GM08714 (cell line): ENCODE measurements at regions not wholly inside any gene's neighbourhood (a gene's known extent, or its start where the extent isn't known, plus 50 kb on each side); places are given as distances from the start of the nearest gene placed in this dataset.
"Not testable (repeated sequence)": the region's sequence is repeated elsewhere in the genome, so short reads cannot be mapped to it uniquely, and the experiment has no call there.

Experiments used
- H3K4me3 ChIP-seq: fragments of 200-500 bp; sonication (Bioruptor generic); 2 replicates; pipeline ENCODE4 v1.5.1; 2014; ENCODE audit warnings: mild to moderate bottlenecking, low read length, inconsistent platforms
- ZNF274 ChIP-seq: IDR thresholded peaks from 2 replicates; pipeline ENCODE4 v1.6.1; 2012; ENCODE audit warnings: mild to moderate bottlenecking, low read depth, low read length

DNA sequence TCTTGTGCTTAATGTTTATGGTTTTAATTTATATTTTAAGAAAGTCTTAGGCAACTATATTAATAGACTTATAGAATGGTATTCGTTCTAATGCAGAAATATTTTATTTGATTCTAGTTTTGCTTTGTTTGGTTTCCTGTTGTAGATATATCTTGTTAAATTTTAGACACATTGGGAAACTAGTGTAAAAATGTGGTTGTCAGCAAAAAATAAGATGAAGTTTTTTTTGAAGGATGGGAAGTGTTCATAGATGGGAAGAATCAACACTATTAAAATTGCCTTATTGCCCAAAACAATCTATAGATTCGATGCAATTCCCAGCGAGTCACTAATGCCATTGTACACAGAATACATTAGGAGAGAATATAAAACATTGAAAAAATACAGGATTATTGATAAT lies 278.9 kb downstream of the ZWINT start:
- H3K4me3 ChIP-seq: no peak overlapping the region
- no peak for TF ChIP-seq ZNF274

DNA sequence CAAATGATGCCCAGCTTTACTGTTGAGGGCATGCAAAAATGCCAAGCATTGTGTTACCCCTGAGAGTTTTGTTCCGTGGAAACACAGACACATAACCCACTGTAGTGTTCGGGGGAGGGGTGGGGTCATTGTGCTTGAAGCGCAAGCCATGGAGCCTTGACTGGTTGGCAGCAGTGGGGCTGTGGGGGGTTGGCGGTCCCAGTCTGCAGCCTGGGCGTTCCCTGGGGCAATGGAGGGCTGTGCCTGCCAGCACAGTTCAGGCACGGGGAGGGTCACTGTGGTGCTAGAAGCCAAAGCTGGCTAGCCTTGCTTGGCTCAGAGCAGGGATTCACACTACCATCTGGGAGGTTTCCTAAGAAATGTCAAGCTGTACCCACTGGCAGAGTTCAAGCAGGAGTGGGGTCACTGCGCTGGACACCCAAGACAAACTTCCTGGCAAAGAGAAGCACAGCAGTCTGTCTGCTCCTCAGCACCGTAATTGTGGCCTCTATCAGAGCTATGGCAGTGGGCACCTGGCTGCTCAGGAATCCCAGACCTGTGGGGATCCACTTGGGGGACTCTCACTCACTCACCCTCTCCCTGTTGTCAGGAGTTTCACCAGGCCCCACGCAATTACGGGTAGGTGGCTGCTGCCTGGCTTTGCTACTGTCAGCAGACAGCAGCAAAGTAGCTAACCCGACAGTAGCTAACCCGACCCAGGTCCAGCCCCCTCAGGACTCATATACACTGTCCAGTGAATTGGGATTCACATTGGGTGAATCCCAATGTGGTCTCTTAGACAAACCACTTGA lies 292.4 kb downstream of the ZWINT start:
- no peak for TF ChIP-seq ZNF274
- H3K4me3 ChIP-seq: no peak overlapping the region

DNA sequence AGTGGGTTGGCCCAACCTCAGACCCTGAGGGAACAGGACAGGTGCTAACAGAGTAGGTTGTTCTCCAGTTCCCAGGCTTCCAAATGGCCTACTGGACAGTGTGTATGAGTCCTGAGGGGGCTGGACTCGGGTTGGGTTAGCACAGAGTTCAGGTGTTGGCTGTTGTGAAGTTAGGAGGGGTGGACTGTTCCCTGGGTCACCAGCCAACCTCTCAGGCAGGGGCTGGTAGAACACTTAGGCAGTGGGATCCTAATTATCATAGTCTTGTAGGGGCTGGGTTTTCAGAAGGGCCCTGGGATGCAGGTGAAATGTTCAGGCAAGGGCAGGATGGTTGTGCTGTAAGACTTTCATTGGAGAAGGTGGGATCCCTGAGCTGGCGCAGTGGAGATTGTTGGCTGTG lies 293.0 kb downstream of the ZWINT start:
- H3K4me3 ChIP-seq: no peak overlapping the region
- no peak for TF ChIP-seq ZNF274

DNA sequence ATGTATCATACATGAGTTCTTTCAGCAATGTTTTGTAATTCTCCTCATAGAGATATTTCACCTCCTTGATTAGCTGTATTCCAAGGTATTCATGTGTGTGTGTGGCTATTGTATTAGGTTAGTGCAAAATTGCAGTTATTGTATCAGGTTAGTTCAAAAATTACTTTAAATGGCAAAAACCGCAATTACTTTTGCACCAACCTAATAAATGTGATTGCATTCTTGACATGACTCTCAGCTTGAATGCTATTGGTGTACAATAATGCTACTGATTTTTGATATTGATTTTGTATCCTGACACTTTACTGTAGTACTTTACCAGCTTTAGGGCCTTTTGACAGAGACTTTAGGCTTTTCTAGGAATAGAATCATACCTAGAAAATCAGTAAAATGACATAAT lies 297.4 kb downstream of the ZWINT start:
- no peak overlapping the region for H3K4me3 ChIP-seq
- no peak for TF ChIP-seq ZNF274

DNA sequence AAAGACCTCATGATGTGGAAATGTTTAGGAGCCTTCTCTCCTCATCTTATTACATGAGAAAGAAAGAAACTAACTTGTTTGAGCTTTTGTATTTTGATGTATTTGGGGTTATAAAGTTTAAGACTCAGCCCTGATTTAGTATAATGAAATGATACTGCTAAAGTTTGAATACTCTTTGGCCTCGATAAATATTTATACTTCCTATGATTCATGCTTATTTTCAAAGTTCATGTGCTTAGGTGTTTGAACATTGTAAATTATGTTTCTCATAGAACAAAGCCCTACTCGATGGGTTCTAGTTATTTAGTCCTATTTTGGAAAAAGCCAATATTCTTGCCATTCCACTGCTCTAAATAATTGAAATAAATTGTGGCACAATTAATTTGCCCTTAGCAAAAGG lies 303.2 kb downstream of the ZWINT start:
- no peak for TF ChIP-seq ZNF274

DNA sequence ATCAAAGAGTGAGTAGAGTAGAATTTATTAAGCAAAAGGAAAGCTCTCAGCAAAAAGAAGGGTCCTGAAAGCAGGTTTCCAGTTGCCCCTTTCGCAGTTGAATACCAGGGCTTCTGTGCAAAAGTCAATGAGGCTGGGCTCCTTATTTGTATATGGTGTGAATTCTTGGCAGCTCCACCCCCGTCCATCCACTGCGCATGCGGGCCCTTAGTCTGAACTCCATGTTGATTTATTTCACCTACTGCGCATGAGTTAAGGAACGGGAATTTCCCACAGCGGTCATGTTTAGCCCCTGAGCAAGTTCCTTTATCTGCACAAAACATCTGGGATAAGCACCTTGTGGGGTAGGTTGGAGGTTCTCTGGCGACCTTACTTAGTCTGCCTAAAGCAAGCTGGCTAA lies 325.6 kb downstream of the ZWINT start:
- H3K4me3 ChIP-seq: no peak overlapping the region
- TF ChIP-seq ZNF274: no peak

More for the DNA sequence above, 303.2 kb downstream of the ZWINT start:
- no peak overlapping the region for H3K4me3 ChIP-seq

DNA sequence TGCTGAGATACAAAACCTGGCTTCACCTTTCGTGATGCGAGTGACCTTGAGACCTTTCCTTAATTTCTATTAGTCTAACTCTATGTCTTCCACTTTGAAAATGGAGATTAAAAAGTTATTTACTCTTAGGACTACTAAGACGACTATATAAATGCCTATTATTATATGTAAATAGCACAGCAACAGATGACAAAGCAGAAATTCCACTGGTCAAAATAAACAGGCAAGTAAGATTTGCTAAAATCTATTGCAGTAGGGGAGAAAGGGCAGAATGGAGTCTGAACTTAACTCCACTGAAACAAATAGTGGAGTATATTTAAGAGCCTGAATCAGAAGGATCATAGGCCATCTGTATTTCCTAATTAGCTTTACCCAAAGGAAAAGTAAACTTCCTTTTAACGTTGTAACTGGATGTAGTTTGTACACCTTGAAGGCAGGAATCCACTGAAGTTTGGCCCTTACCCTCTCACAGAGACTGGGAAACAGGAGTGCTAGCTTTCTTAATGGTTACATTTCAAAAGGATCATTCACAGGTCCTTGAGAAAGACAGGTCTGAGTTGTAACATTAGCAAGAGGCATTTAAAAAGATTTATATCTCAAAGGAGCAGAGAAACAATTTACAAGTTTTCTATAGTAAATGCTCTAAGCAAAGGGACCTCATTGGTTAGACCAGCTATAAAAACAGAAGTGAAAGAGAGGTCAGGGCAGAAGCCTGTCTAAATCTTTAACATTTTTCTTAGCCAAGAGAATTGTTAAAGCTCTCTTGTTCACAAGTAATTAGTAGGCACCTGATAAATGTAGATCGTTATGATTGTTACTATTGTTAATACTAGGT lies 332.5 kb downstream of the ZWINT start:
- no peak overlapping the region for H3K4me3 ChIP-seq
- TF ChIP-seq ZNF274: no peak

DNA sequence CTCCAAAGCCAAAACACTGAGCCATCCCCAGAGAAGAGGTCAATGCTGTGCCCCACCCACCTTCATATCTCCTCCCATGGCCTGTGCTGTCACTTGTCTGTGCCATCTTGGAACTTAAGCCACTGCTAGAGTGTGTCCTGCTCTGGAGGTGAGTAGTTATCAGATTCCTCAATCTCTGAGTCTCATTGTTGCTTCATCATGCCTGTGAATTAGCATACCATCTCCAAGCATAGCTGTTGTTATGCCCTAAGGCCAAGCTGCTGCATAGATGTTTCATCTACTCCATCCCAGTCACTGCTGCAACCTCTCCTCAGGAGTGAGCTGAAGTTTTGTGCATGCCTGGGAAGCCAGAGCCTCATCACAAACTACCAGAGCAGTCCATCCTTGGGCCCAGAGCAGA lies 349.0 kb downstream of the ZWINT start:
- no peak overlapping the region for H3K4me3 ChIP-seq
- TF ChIP-seq ZNF274: no peak

DNA sequence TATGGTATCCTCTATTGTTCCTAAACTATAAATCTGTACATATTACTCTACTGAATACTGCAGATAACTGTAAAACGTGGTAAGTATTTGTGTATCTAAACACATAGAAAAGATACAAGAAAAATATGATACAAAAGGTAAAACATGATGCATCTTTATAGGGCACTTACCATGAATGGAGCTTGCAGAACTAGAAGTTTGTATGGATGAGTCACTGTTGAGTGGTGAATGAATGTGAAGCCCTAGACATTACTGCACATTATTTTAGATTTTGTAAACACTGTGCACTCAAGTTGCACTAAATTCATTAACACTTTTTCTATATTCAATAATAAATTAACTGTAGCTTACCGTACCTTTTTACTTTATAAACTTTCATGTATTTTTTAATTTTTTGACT lies 357.5 kb downstream of the ZWINT start:
- no peak overlapping the region for H3K4me3 ChIP-seq
- TF ChIP-seq ZNF274: no peak

DNA sequence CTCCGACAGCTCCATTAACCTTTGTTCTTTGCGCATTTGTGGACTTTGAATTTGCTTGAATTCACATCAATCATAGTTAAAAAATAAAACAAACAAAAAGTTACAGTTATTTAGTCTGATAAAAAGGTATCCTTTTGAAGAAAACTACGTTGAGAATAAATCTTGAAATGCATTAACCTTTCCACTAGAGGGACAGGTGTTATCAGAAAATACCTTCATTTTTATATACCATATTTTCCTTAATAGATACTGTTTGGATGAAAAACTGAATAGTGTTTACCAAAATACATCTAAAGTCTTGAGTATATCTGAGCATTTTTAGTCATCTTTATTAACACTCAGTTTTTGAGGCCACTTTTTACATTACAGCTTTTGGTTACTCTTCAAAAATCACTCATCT lies 371.9 kb downstream of the ZWINT start:
- no peak for TF ChIP-seq ZNF274
- H3K4me3 ChIP-seq: no peak overlapping the region

DNA sequence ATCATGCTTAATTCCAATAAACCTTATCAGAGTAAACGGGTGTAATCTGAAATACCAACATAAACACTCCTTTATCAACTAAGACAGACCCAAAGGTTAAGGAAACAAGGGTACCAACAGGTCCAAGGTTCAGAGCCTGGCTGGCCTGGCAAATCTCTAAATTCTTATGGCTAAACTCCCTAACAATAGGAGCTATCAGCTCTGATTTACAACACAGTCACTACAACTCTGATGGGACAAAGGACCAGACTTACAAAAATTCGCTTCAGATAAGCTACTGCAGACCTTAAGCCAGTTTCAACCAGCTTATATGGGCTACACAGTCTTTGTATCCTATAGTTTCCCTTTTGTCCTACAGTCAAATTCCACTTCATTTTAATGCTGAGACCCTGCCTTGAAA lies 381.9 kb downstream of the ZWINT start:
- TF ChIP-seq ZNF274: no peak
- no peak overlapping the region for H3K4me3 ChIP-seq

DNA sequence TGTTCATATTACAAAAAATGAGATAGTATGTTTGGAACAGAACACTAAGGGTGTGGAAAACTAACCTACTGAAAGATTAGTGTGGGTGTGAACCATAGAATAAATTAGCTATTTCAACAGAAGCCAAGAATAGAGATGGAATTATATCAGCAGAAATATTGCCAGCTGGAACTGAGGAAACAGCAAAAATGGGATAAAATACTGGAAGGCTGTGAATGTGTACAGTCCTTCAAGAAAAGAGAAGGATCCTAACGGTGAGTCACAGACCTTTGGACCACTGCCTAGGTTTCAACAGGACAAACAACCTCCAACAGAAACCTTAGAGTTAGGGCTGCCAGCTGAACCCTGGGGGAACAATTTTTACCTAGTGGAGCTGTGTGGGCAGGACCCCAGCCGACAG lies 395.0 kb downstream of the ZWINT start:
- no peak for TF ChIP-seq ZNF274
- no peak overlapping the region for H3K4me3 ChIP-seq

DNA sequence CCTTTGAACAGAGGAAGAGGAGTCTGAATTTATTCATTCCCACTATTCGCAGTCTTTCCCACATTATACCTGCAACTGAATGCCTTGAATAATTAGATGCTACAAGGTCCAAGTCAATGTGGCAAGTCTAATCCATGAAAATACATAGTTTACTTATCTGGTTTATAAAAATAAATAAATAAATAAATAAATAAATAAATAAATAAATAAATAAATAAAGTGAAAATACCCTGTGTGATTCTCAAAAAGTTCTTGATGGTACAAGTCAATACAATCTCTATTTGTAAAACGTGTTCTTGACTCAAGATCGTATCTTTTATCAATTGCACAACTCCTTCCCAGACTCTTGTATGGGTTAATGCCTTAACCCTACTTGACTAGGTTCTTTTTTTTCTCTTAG lies 417.7 kb downstream of the ZWINT start:
- no peak overlapping the region for H3K4me3 ChIP-seq
- TF ChIP-seq ZNF274: no peak

DNA sequence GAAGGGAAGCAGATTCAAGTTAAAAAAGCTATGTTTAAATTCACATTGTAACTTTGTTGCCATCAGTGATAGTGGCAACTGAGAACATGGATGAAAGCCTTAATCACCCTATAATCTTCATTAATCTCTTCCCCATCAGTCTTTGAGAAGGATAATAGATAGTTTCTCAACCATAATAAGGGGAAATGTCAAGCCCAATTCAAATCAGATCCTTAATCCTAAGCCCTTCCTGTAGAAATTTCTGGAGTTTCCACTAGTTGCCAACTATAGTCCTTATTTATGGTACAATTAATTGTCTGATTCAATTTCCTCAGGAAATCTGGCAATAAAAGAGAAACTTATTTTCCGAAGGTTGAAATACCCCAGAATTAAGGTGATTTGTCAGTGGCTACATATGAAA lies 431.8 kb downstream of the ZWINT start:
- H3K4me3 ChIP-seq: no peak overlapping the region
- TF ChIP-seq ZNF274: no peak

DNA sequence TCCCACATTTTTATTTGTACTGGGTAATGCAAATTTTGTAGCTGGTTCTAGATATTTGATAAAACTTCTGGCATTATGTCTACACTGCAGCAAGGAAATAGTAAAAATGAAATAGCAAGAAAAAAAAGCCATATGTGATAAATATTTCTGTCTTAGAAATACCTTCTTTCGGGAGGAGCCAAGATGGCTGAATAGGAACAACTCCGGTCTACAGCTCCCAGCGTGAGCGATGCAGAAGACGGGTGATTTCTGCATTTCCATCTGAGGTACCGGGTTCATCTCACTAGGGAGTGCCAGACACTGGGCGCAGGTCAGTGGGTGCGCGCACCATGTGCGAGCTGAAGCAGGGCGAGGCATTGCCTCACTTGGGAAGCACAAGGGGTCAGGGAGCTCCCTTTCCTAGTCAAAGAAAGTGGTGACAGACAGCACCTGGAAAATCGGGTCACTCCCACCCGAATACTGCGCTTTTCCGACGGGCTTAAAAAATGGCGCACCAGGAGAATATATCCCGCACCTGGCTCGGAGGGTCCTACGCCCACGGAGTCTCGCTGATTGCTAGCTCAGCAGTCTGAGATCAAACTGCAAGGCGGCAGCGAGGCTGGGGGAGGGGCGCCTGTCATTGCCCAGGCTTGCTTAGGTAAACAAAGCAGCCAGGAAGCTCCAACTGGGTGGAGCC lies 461.4 kb downstream of the ZWINT start:
- not testable (repeated sequence) for H3K4me3 ChIP-seq
